Esophagus squamous epithelium (tissue), 4 donors: ENCODE measurements at regions not wholly inside any gene's neighbourhood (a gene's known extent, or its start where the extent isn't known, plus 50 kb on each side); places are given as distances from the start of the nearest gene placed in this dataset.

Experiments
- POLR2A ChIP-seq, 4 donors: fragments of 450-650 bp; IDR thresholded peaks; one replicate each; pipeline ENCODE4 v1.6.1; 2017; ENCODE audit warnings: antibody characterized with exemption in 4 of 4, mild to moderate bottlenecking in 4 of 4, moderate library complexity in 3 of 4
- TF ChIP-seq, protein P1 (sequence below), 6 experiments: fragments of 450-650 bp in 4 of 6; fragments of 200-600 bp in 2 of 6; sonication (generic) in 2 of 6; IDR thresholded peaks; one replicate each; pipeline ENCODE4 v1.5.1; 2016 to 2019; ENCODE audit warnings: antibody characterized with exemption in 6 of 6, mild to moderate bottlenecking in 4 of 6, moderate library complexity in 4 of 6

DNA sequence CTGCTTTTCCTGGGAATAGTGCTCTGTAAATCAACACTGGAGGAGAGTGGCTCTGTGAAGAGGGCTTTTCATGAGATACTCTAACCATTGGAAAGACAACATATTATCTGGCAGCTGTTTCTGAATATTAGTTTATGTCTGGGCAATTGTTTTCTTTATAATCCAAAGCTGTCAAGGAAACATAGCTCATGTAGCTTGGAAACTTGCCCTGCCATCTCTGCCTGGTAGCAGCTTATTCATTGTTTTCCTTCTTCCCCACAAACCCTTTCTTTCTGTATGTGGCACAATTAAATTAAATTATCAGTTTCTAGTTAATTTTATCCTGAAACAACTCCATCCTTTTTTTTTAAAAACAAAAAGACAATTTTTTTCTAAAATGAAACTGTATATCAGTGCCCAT is 160.0 kb downstream of the EDEM1 start:
- TF ChIP-seq, protein P1, sequence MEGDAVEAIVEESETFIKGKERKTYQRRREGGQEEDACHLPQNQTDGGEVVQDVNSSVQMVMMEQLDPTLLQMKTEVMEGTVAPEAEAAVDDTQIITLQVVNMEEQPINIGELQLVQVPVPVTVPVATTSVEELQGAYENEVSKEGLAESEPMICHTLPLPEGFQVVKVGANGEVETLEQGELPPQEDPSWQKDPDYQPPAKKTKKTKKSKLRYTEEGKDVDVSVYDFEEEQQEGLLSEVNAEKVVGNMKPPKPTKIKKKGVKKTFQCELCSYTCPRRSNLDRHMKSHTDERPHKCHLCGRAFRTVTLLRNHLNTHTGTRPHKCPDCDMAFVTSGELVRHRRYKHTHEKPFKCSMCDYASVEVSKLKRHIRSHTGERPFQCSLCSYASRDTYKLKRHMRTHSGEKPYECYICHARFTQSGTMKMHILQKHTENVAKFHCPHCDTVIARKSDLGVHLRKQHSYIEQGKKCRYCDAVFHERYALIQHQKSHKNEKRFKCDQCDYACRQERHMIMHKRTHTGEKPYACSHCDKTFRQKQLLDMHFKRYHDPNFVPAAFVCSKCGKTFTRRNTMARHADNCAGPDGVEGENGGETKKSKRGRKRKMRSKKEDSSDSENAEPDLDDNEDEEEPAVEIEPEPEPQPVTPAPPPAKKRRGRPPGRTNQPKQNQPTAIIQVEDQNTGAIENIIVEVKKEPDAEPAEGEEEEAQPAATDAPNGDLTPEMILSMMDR (IDR thresholded peaks at IDR 0.05), result no peak
- TF ChIP-seq POLR2A (IDR thresholded peaks at IDR 0.05), result no peak
